Suprapubic skin (tissue), 4 donors: ENCODE measurements at regions not wholly inside any gene's neighbourhood (a gene's known extent, or its start where the extent isn't known, plus 50 kb on each side); places are given as distances from the start of the nearest gene placed in this dataset.

Source experiments
- DNase-seq, 2 donors: peaks; one replicate each; pipeline ENCODE4 v3.0.0-alpha.2; 2019; ENCODE audit warnings: low spot score in 2 of 2
- H3K27ac ChIP-seq: fragments of 200-600 bp; sonication (generic); one replicate; pipeline ENCODE4 v1.5.1; 2019
- H3K27me3 ChIP-seq: fragments of 200-600 bp; sonication (generic); one replicate; pipeline ENCODE4 v1.5.1; 2019
- H3K36me3 ChIP-seq: fragments of 200-600 bp; sonication (generic); one replicate; pipeline ENCODE4 v1.5.1; 2019
- H3K4me1 ChIP-seq: fragments of 200-600 bp; sonication (generic); one replicate; pipeline ENCODE4 v1.5.1; 2019
- H3K4me3 ChIP-seq: fragments of 200-600 bp; sonication (generic); one replicate; pipeline ENCODE4 v1.5.1; 2019; ENCODE audit warnings: mild to moderate bottlenecking
- H3K9me3 ChIP-seq: fragments of 200-600 bp; sonication (generic); one replicate; pipeline ENCODE4 v1.5.1; 2019
- EP300 ChIP-seq: sonication (generic); formaldehyde crosslinking; IDR thresholded peaks from one replicate; pipeline ENCODE4 v1.6.1; 2017; ENCODE audit warnings: antibody characterized with exemption
- POLR2A ChIP-seq, 2 donors: fragments of 450-650 bp; IDR thresholded peaks; one replicate each; pipeline ENCODE4 v1.6.1; 2017; ENCODE audit warnings: antibody characterized with exemption in 2 of 2, mild to moderate bottlenecking in 2 of 2, moderate library complexity in 2 of 2
- POLR2AphosphoS5 ChIP-seq, 3 donors: sonication (generic); formaldehyde crosslinking; IDR thresholded peaks; one replicate each; pipeline ENCODE4 v1.6.1; 2017; ENCODE audit warnings: antibody characterized with exemption in 3 of 3
- WGBS: methylation state at CpG from one replicate; pipeline ENCODE4 v1.1.5; 2018; 5-methylcytosine and 5-hydroxymethylcytosine counted together
- TF ChIP-seq, protein P1 (sequence below), 2 donors: fragments of 200-600 bp in 1 of 2; fragments of 450-650 bp in 1 of 2; sonication (generic) in 1 of 2; IDR thresholded peaks; one replicate each; pipeline ENCODE4 v1.5.1; 2016 to 2019; ENCODE audit warnings: antibody characterized with exemption in 2 of 2, mild to moderate bottlenecking in 1 of 2, moderate library complexity in 1 of 2

DNA sequence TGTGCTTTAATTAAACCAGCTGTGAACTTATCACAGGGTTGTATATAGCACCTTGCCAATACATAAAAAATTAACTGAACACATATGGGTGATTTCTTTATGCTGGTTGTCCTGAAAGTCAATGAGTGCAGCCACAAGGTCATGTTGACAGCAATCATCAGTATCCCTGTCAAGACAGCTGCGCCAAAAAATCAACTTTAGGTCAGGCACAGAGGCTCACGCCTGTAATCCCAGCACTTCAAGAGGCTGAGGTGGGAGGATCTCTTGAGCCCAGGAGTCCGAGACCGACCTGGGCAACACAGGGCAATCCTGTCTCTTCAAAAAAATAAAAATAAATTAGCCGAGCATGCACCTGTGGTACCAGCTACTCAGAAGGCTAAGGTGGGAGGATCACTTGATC is 707.3 kb downstream of the SI start:
- 77% methylated on average over 5 of the region's 5 CpGs for WGBS
- Histone ChIP-seq H3K27me3 (no peaks in the 10 kb centered on the region), H3K27ac (no peak overlapping the region), H3K9me3 (no peaks in the 10 kb centered on the region), H3K4me1 (no peaks in the 10 kb centered on the region), H3K4me3 (no peak overlapping the region), H3K36me3 (no peaks in the 10 kb centered on the region)
- no peak for DNase-seq
- TF ChIP-seq, protein P1, sequence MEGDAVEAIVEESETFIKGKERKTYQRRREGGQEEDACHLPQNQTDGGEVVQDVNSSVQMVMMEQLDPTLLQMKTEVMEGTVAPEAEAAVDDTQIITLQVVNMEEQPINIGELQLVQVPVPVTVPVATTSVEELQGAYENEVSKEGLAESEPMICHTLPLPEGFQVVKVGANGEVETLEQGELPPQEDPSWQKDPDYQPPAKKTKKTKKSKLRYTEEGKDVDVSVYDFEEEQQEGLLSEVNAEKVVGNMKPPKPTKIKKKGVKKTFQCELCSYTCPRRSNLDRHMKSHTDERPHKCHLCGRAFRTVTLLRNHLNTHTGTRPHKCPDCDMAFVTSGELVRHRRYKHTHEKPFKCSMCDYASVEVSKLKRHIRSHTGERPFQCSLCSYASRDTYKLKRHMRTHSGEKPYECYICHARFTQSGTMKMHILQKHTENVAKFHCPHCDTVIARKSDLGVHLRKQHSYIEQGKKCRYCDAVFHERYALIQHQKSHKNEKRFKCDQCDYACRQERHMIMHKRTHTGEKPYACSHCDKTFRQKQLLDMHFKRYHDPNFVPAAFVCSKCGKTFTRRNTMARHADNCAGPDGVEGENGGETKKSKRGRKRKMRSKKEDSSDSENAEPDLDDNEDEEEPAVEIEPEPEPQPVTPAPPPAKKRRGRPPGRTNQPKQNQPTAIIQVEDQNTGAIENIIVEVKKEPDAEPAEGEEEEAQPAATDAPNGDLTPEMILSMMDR (IDR thresholded peaks at IDR 0.05), result no peak
- no peak for TF ChIP-seq POLR2AphosphoS5 (IDR thresholded peaks at IDR 0.05)
- no peak for TF ChIP-seq EP300
- TF ChIP-seq POLR2A (IDR thresholded peaks at IDR 0.05), result no peak

DNA sequence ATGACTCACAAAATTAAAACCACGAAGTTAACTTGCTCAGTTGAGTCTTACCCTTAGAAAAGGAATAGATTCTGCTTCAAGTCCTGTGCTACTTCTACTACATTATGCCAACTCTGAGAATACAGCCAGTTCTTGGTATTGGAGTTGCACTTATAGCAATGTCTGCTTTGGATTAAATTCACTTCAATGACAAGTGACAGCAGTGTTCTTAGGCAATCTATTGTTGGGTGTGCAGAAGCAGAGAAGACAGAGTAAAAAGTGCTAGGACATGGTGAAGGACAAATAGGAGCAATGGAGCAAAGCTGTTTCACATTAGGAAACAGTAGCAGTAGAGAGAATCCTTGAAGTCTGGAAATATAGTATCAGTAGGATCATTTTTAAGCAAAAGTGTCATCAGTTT is 713.1 kb downstream of the SI start:
- TF ChIP-seq, protein P1 (IDR thresholded peaks at IDR 0.05), result no peak
- TF ChIP-seq POLR2AphosphoS5 (IDR thresholded peaks at IDR 0.05), result no peak
- Histone ChIP-seq H3K36me3 (no peaks in the 10 kb centered on the region), H3K27me3 (no peaks in the 10 kb centered on the region), H3K4me1 (no peaks in the 10 kb centered on the region), H3K9me3 (no peaks in the 10 kb centered on the region), H3K27ac (no peak overlapping the region), H3K4me3 (no peak overlapping the region)
- no peak for DNase-seq
- 65% methylated on average over 1 of the region's 1 CpG for WGBS

DNA sequence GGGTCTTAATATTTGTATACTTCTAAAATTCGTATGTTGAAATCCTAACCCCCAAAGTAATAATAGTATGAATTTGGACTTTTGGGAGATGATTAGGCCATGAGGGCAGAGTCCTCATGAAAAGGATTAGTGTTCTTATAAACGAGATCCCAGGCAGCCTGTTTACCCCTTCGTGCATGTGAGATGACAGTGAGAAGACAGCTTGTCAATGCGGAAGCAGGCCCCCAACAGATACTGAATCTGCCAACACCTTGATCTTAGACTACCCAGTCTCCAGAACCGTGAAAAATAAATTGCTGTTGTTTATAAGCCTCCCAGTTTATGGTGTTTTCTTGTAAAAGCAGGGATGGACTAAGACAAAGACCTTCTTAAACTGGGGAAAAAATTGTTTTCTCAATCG is 714.2 kb downstream of the SI start:
- DNase-seq, result no peak
- Histone ChIP-seq H3K9me3 (no peaks in the 10 kb centered on the region), H3K27ac (no peak overlapping the region), H3K4me1 (no peaks in the 10 kb centered on the region), H3K36me3 (no peaks in the 10 kb centered on the region), H3K27me3 (no peaks in the 10 kb centered on the region), H3K4me3 (no peak overlapping the region)
- 67% methylated on average over 6 of the region's 6 CpGs for WGBS
- TF ChIP-seq, protein P1 (IDR thresholded peaks at IDR 0.05), result no peak
- TF ChIP-seq EP300, result no peak
- TF ChIP-seq POLR2AphosphoS5 (IDR thresholded peaks at IDR 0.05), result no peak
- no peak for TF ChIP-seq POLR2A (IDR thresholded peaks at IDR 0.05)

DNA sequence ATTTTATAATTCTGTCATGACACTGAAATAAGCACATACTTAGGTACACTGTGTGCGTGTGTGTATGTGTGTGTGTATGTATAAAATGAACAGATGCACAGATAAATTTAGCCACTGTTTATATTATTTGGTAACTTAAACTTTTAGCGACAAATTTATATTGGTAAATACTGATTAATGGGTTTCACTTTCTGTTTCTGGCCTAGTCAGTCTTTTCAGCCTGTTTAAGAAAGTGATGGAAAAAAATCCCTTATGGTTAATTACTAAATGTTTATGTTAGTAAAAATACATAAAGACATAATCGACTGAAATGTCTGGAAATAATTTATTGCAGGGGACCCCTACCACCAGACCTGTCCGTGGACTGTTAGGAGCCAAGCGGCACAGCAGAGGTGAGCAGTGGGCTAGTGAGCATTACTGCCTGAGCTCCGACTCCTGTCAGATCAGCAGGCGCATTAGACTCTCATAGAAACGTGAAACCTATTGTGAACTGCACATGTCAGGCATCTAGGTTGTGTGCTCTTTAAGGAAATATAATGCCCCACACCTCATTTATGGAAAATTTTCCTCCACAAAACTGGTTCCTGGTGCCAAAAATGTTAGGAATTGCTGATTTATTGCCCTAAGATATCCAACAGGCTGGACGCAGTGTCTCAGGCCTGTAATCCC is 717.4 kb downstream of the SI start:
- Histone ChIP-seq H3K27me3 (no peaks in the 10 kb centered on the region), H3K4me3 (no peak overlapping the region), H3K4me1 (no peaks in the 10 kb centered on the region), H3K9me3 (no peaks in the 10 kb centered on the region), H3K27ac (no peak overlapping the region), H3K36me3 (no peaks in the 10 kb centered on the region)
- no peak for DNase-seq
- TF ChIP-seq EP300 (no peak), POLR2A (IDR thresholded peaks at IDR 0.05) (no peak), POLR2AphosphoS5 (IDR thresholded peaks at IDR 0.05) (no peak)
- TF ChIP-seq, protein P1 (IDR thresholded peaks at IDR 0.05), result no peak
- WGBS, result 85% methylated on average over 9 of the region's 9 CpGs

DNA sequence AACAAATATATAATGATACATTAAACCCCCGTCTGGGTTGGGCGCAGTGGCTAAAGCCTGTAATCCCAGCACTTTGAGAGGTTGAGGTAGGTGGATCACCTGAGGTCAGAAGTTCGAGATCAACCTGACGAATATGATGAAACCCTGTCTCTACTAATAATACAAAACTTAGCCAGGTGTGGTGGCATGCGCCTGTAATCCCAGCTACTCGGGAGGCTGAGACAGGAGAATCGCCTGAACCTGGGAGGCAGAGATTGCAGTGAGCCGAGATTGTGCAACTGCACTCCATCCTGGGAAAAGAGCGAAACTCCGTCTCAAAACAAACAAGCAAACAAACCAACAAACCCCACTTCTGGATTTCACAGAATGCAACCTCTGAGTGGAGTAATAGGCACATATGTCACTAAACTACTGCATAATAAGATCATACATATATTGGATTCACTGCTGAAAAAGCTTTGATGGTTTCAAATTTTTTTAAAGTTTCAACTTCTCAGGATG is 718.2 kb downstream of the SI start:
- no peak for DNase-seq
- Histone ChIP-seq H3K9me3 (no peaks in the 10 kb centered on the region), H3K4me1 (no peaks in the 10 kb centered on the region), H3K36me3 (no peaks in the 10 kb centered on the region), H3K27me3 (no peaks in the 10 kb centered on the region), H3K4me3 (no peak overlapping the region), H3K27ac (no peak overlapping the region)
- TF ChIP-seq, protein P1 (IDR thresholded peaks at IDR 0.05), result no peak
- TF ChIP-seq EP300 (no peak), POLR2A (IDR thresholded peaks at IDR 0.05) (no peak), POLR2AphosphoS5 (IDR thresholded peaks at IDR 0.05) (no peak)
- WGBS, result 95% methylated on average over 10 of the region's 10 CpGs
